ENCODE measurements at regions not wholly inside any gene's neighbourhood (a gene's known extent, or its start where the extent isn't known, plus 50 kb on each side); places are given as distances from the start of the nearest gene placed in this dataset.

GRCh38 chr4:3936184-3936583 lies 170.0 kb downstream of the ADRA2C start:
- TF ChIP-seq CTCF (IDR thresholded peaks at IDR 0.05): no peak
- TF ChIP-seq POLR2A (IDR thresholded peaks at IDR 0.05): no peak
- TF ChIP-seq EP300 (IDR thresholded peaks at IDR 0.05): no peak
- TF ChIP-seq POLR2AphosphoS5 (IDR thresholded peaks at IDR 0.05): no peak
